ENCODE measurements at regions not wholly inside any gene's neighbourhood (a gene's known extent, or its start where the extent isn't known, plus 50 kb on each side); places are given as distances from the start of the nearest gene placed in this dataset.

GRCh38 chr9:79201636-79202035, 370.1 kb upstream of the TLE4 start:
- DNase-seq (ENCODE audit: low read depth in 2 of 2), result no peak

- no peak for DNase-seq (ENCODE audit: low read depth in 2 of 2)
Observed at GRCh38 chr9:79208791-79209396, 362.9 kb upstream of the TLE4 start.

GRCh38 chr9:79210541-79211243, 361.1 kb upstream of the TLE4 start:
- DNase-seq (ENCODE audit: low read depth in 2 of 2), result no peak

GRCh38 chr9:79213417-79214125, 358.2 kb upstream of the TLE4 start:
- no peak for DNase-seq (ENCODE audit: low read depth in 2 of 2)

GRCh38 chr9:79215821-79216220, 355.9 kb upstream of the TLE4 start:
- no peak for DNase-seq (ENCODE audit: low read depth in 2 of 2)

- no peak for DNase-seq (ENCODE audit: low read depth in 2 of 2)
Observed at GRCh38 chr9:79220251-79220650, 351.5 kb upstream of the TLE4 start.

GRCh38 chr9:79220666-79221065, 351.1 kb upstream of the TLE4 start:
- no peak for DNase-seq (ENCODE audit: low read depth in 2 of 2)

GRCh38 chr9:79221084-79221483, 350.7 kb upstream of the TLE4 start:
- no peak for DNase-seq (ENCODE audit: low read depth in 2 of 2)

GRCh38 chr9:79222483-79222882, 349.3 kb upstream of the TLE4 start:
- DNase-seq (ENCODE audit: low read depth in 2 of 2), result no peak

- no peak for DNase-seq (ENCODE audit: low read depth in 2 of 2)
Observed at GRCh38 chr9:79224672-79225433, 346.9 kb upstream of the TLE4 start.

GRCh38 chr9:79233542-79233941, 338.2 kb upstream of the TLE4 start:
- no peak for DNase-seq (ENCODE audit: low read depth in 2 of 2)

GRCh38 chr9:79236466-79236865, 335.3 kb upstream of the TLE4 start:
- no peak for DNase-seq (ENCODE audit: low read depth in 2 of 2)

GRCh38 chr9:79237861-79238260, 333.9 kb upstream of the TLE4 start:
- DNase-seq (ENCODE audit: low read depth in 2 of 2), result no peak

- no peak for DNase-seq (ENCODE audit: low read depth in 2 of 2)
Observed at GRCh38 chr9:79240774-79241173, 331.0 kb upstream of the TLE4 start.

- DNase-seq (ENCODE audit: low read depth in 2 of 2), result no peak
Observed at GRCh38 chr9:79242489-79242888, 329.3 kb upstream of the TLE4 start.

- no peak for DNase-seq (ENCODE audit: low read depth in 2 of 2)
Observed at GRCh38 chr9:79246170-79246569, 325.6 kb upstream of the TLE4 start.

- DNase-seq (ENCODE audit: low read depth in 2 of 2), result no peak
Observed at GRCh38 chr9:79247021-79247420, 324.7 kb upstream of the TLE4 start.

- no peak for DNase-seq (ENCODE audit: low read depth in 2 of 2)
Observed at GRCh38 chr9:79250806-79251205, 321.0 kb upstream of the TLE4 start.

- no peak for DNase-seq (ENCODE audit: low read depth in 2 of 2)
Observed at GRCh38 chr9:79254900-79255650, 316.7 kb upstream of the TLE4 start.

GRCh38 chr9:79255651-79256260, 316.0 kb upstream of the TLE4 start:
- DNase-seq (ENCODE audit: low read depth in 2 of 2), result no peak

GRCh38 chr9:79256691-79257213, 315.0 kb upstream of the TLE4 start:
- no peak for DNase-seq (ENCODE audit: low read depth in 2 of 2)

Measured in stimulated activated CD8-positive, alpha-beta memory T cell treated with anti-CD3 and anti-CD28 coated beads, Interleukin-7, amount 100 ng/mL, for 1 hour (primary cell).